DOHH2 (cell line): ENCODE measurements at regions not wholly inside any gene's neighbourhood (a gene's known extent, or its start where the extent isn't known, plus 50 kb on each side); places are given as distances from the start of the nearest gene placed in this dataset.
"Not testable (repeated sequence)": the region's sequence is repeated elsewhere in the genome, so short reads cannot be mapped to it uniquely, and the experiment has no call there.

Source experiments
- H3F3A ChIP-seq: fragments of 200-600 bp; sonication (generic), shearing (Covaris generic); 2 replicates; pipeline ENCODE4 v1.6.0; 2016; ENCODE audit warnings: antibody characterized with exemption, mild to moderate bottlenecking; ENCODE audit not compliant: control insufficient read depth, insufficient read depth
- H3K27ac ChIP-seq: fragments of 200-600 bp; sonication (generic); 2 replicates; pipeline ENCODE4 v1.5.1; 2014; ENCODE audit warnings: low read depth, mild to moderate bottlenecking, low read length, moderate library complexity
- H3K27me3 ChIP-seq: fragments of 200-600 bp; sonication (generic); 2 replicates; pipeline ENCODE4 v1.6.1; 2014; ENCODE audit warnings: mild to moderate bottlenecking, low read length, mixed read lengths; ENCODE audit not compliant: control insufficient read depth
- H3K36me3 ChIP-seq: fragments of 200-600 bp; sonication (generic); 2 replicates; pipeline ENCODE4 v1.6.1; 2014; ENCODE audit warnings: mild to moderate bottlenecking, low read length, moderate library complexity, mixed read lengths; ENCODE audit not compliant: control insufficient read depth
- H3K4me1 ChIP-seq: fragments of 200-600 bp; sonication (generic); 2 replicates; pipeline ENCODE4 v1.6.1; 2014; ENCODE audit warnings: mild to moderate bottlenecking, low read length, mixed read lengths; ENCODE audit not compliant: control insufficient read depth
- H3K4me2 ChIP-seq: fragments of 200-600 bp; sonication (generic); 2 replicates; pipeline ENCODE4 v1.6.0; 2014; ENCODE audit warnings: mild to moderate bottlenecking, low read length, moderate library complexity
- H3K4me3 ChIP-seq: fragments of 200-600 bp; sonication (generic); 2 replicates; pipeline ENCODE4 v1.5.1; 2014; ENCODE audit warnings: mild to moderate bottlenecking, low read length, mixed read lengths
- H3K79me2 ChIP-seq: fragments of 200-600 bp; sonication (generic); 2 replicates; pipeline ENCODE4 v1.6.1; 2014; ENCODE audit warnings: mild to moderate bottlenecking, low read length, mixed read lengths; ENCODE audit not compliant: control insufficient read depth
- H3K9me2 ChIP-seq: fragments of 200-600 bp; sonication (generic); replicated peaks from 2 replicates; pipeline ENCODE4 v1.6.1; 2014; ENCODE audit warnings: mild to moderate bottlenecking, low read length, mixed read lengths; ENCODE audit not compliant: control insufficient read depth
- H3K9me3 ChIP-seq: fragments of 200-600 bp; sonication (generic); 2 replicates; pipeline ENCODE4 v1.6.1; 2014; ENCODE audit warnings: antibody characterized with exemption, low read length, mixed read lengths; ENCODE audit not compliant: control insufficient read depth, insufficient read depth
- H4K20me1 ChIP-seq: fragments of 200-600 bp; sonication (generic); 2 replicates; pipeline ENCODE4 v1.6.0; 2014; ENCODE audit warnings: low read depth, mild to moderate bottlenecking, antibody characterized with exemption, low read length, moderate library complexity; ENCODE audit not compliant: control insufficient read depth, insufficient read depth
- EZH2phosphoT487 ChIP-seq: fragments of 200-600 bp; sonication (generic); IDR thresholded peaks from 2 replicates; pipeline ENCODE4 v1.6.1; 2017; ENCODE audit warnings: borderline replicate concordance, mild to moderate bottlenecking, antibody characterized with exemption, low read length, moderate library complexity, mixed read lengths
- TF ChIP-seq, protein P1 (sequence below): fragments of 200-600 bp; sonication (generic); IDR thresholded peaks from one replicate; pipeline ENCODE4 v1.5.1; 2014; ENCODE audit warnings: antibody characterized with exemption, mild to moderate bottlenecking, low read depth, low read length; ENCODE audit not compliant: poor library complexity, severe bottlenecking

- H3K9me2 ChIP-seq, H3K79me2 ChIP-seq, H4K20me1 ChIP-seq, H3F3A ChIP-seq, H3K4me2 ChIP-seq, H3K4me1 ChIP-seq, H3K27me3 ChIP-seq, H3K9me3 ChIP-seq, H3K27ac ChIP-seq, H3K4me3 ChIP-seq, H3K36me3 ChIP-seq: not testable (repeated sequence)
These were observed 133.9 kb downstream of the TRIM43 start for GRCh38 chr2:95725677-95726076.

GRCh38 chr2:95727420-95727819 is 135.6 kb downstream of the TRIM43 start:
- not testable (repeated sequence) for H3K27ac ChIP-seq, H3K4me2 ChIP-seq, H3K27me3 ChIP-seq, H4K20me1 ChIP-seq, H3K36me3 ChIP-seq, H3K9me3 ChIP-seq, H3K4me1 ChIP-seq, H3K79me2 ChIP-seq, H3K4me3 ChIP-seq, H3F3A ChIP-seq, H3K9me2 ChIP-seq

GRCh38 chr2:95728878-95729596 is 137.2 kb downstream of the TRIM43 start:
- H3K36me3 ChIP-seq: no peaks in the 10 kb centered on the region
- no peaks in the 10 kb centered on the region for H4K20me1 ChIP-seq
- no peak overlapping the region for H3K4me2 ChIP-seq
- H3K4me3 ChIP-seq: no peak overlapping the region
- no peaks in the 10 kb centered on the region for H3K9me2 ChIP-seq
- no peaks in the 10 kb centered on the region for H3K9me3 ChIP-seq
- no peaks in the 10 kb centered on the region for H3K4me1 ChIP-seq
- H3K79me2 ChIP-seq: no peaks in the 10 kb centered on the region
- H3F3A ChIP-seq: no peaks in the 10 kb centered on the region
- TF ChIP-seq EZH2phosphoT487: no peak
- TF ChIP-seq, protein P1, sequence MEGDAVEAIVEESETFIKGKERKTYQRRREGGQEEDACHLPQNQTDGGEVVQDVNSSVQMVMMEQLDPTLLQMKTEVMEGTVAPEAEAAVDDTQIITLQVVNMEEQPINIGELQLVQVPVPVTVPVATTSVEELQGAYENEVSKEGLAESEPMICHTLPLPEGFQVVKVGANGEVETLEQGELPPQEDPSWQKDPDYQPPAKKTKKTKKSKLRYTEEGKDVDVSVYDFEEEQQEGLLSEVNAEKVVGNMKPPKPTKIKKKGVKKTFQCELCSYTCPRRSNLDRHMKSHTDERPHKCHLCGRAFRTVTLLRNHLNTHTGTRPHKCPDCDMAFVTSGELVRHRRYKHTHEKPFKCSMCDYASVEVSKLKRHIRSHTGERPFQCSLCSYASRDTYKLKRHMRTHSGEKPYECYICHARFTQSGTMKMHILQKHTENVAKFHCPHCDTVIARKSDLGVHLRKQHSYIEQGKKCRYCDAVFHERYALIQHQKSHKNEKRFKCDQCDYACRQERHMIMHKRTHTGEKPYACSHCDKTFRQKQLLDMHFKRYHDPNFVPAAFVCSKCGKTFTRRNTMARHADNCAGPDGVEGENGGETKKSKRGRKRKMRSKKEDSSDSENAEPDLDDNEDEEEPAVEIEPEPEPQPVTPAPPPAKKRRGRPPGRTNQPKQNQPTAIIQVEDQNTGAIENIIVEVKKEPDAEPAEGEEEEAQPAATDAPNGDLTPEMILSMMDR: peak; percentile 55
- H3K27me3 ChIP-seq: no peaks in the 10 kb centered on the region; the same call in 1 of the 2 replicates
- no peak overlapping the region for H3K27ac ChIP-seq

GRCh38 chr2:95729597-95729955 is 137.8 kb downstream of the TRIM43 start:
- Histone ChIP-seq H3K4me1 (no peaks in the 10 kb centered on the region), H3K27ac (no peak overlapping the region)
- TF ChIP-seq, protein P1: no peak
- TF ChIP-seq EZH2phosphoT487: no peak

More at GRCh38 chr2:95729597-95729955, 137.8 kb downstream of the TRIM43 start:
- Histone ChIP-seq H3F3A (no peaks in the 10 kb centered on the region), H3K36me3 (no peaks in the 10 kb centered on the region), H3K9me2 (no peaks in the 10 kb centered on the region), H3K9me3 (no peaks in the 10 kb centered on the region), H3K4me2 (no peak overlapping the region), H3K79me2 (no peaks in the 10 kb centered on the region), H3K4me3 (no peak overlapping the region), H4K20me1 (no peaks in the 10 kb centered on the region), H3K27me3 (no peaks in the 10 kb centered on the region; the same call in 1 of the 2 replicates)
